ENCODE measurements at regions not wholly inside any gene's neighbourhood (a gene's known extent, or its start where the extent isn't known, plus 50 kb on each side); places are given as distances from the start of the nearest gene placed in this dataset.
"Not testable (repeated sequence)": the region's sequence is repeated elsewhere in the genome, so short reads cannot be mapped to it uniquely, and the experiment has no call there.

- in situ Hi-C loops (cut with HindIII; ENCODE audit: low sequenced_read_pairs), result no loop called here
Observed at GRCh38 chr15:57873564-57874209, 167.2 kb downstream of the POLR2M start.

- in situ Hi-C loops (cut with HindIII; ENCODE audit: low sequenced_read_pairs), result no loop called here
Observed at GRCh38 chr15:57875347-57875746, 168.8 kb downstream of the POLR2M start.

GRCh38 chr15:57878573-57878972 is 172.1 kb downstream of the POLR2M start:
- in situ Hi-C loops (cut with HindIII; ENCODE audit: low sequenced_read_pairs), result no loop called here

GRCh38 chr15:57881361-57881760 is 174.8 kb downstream of the POLR2M start:
- in situ Hi-C loops (cut with HindIII; ENCODE audit: low sequenced_read_pairs), result no loop called here

- in situ Hi-C loops (cut with HindIII; ENCODE audit: low sequenced_read_pairs), result no loop called here
Observed at GRCh38 chr15:57881972-57882371, 175.5 kb downstream of the POLR2M start.

DNA sequence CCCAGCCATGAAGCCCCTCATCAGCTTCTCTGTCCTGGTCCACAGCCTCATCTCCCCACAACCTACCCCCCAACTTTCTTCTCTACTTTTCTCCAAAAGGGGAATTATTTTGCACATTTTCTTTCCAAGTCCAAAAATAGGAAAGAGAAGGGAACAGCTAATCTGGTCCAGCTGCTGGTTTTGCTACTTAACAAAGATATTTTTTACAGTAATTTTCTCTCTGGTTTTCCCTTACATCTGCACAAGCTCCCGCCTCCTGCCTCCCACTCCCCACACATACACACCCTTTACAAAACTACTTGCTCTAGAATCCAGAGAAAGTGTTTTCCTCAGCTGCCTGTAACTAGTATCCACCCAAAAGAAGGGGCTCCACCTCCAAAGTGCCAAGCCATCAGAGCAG is 177.2 kb downstream of the POLR2M start:
- in situ Hi-C loops (cut with HindIII; ENCODE audit: low sequenced_read_pairs), result no loop called here

DNA sequence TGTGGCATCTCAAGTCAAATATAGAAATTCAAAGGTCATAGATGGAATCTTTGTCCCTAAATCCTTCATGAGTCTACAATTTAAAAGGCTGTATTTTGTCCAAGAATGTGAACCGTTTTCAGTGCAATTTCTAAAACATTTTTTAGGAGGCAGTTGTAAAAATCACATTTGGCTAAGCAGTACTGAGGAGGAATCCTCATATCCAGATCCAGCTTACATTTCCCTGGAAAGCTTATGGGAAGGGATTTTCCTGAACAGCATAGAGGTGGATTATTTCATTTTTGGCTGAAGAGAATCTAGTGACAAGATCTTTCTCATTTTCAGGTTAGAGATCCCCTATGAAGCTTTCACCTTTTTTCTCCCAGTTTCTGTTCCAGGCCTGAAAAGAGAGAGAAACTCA is 178.4 kb downstream of the POLR2M start:
- in situ Hi-C loops (cut with HindIII; ENCODE audit: low sequenced_read_pairs), result no loop called here

DNA sequence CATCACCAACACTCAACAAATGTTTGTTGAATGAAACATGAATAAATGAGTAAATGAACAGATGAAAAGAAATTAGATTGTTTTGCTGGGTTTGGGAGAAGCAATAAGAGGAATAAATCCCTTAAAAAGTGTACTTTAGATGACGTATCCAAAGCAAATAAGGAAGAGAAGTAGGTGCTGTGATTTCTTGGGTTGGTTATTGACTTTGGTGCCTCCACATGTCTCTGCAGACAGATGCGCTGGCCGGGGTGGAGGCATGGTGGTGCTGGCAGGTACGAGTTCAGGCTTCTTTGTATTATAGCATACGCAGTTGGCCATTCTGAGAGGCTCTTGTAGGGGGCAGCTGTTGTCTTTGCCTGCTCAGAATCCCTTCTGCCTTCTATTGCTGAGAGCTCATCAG is 178.9 kb downstream of the POLR2M start:
- in situ Hi-C loops (cut with HindIII; ENCODE audit: low sequenced_read_pairs), result no loop called here

GRCh38 chr15:57887825-57888224 is 177.7 kb downstream of the ALDH1A2 start:
- in situ Hi-C loops (cut with HindIII; ENCODE audit: low sequenced_read_pairs), result no loop called here

- in situ Hi-C loops (cut with HindIII; ENCODE audit: low sequenced_read_pairs), result no loop called here
Observed at GRCh38 chr15:57890351-57890750, 175.2 kb downstream of the ALDH1A2 start.

DNA sequence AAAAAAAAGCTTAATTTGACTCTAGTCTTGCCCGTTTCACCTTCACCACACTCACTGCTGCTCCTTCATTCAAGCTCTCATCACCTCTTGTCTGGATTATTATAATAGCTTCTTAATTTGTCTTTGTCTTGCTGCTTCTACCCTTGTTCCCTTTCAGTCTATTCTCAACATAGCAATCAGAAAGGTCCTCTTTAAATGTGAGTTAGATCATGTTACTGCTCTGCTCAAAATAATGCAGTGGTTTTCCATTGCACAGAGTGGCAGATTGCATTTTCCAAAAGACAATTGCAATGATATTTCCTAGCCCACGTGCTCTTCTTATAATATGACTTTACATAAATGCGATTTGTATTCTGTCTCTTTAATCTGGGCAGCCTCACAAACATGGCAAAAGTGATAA is 174.6 kb downstream of the ALDH1A2 start:
- in situ Hi-C loops (cut with HindIII; ENCODE audit: low sequenced_read_pairs), result no loop called here

DNA sequence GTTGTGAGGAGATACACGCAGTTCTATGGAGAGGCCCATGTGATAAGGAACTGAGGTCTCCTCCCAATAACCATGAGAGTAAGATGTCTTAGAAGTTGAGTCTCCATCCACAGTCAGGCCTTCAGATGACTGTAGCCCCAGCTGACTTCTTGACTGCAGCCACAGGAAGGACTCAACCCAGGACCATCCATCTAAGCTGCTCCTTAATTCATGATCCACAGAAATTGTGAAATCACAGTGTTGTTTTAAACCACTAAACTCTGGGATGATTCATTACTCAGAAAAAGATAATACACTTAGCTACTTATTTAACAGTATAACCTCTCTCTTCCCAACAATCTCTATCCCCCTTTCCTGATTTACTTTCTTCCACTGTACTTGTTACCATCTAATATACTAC is 173.3 kb downstream of the ALDH1A2 start:
- in situ Hi-C loops (cut with HindIII; ENCODE audit: low sequenced_read_pairs), result no loop called here

- in situ Hi-C loops (cut with HindIII; ENCODE audit: low sequenced_read_pairs), result no loop called here
Observed at GRCh38 chr15:57893040-57893439, 172.5 kb downstream of the ALDH1A2 start.

- in situ Hi-C loops (cut with HindIII; ENCODE audit: low sequenced_read_pairs), result no loop called here
Observed at GRCh38 chr15:57895291-57895690, 170.2 kb downstream of the ALDH1A2 start.

GRCh38 chr15:57896114-57896513 is 169.4 kb downstream of the ALDH1A2 start:
- in situ Hi-C loops (cut with HindIII; ENCODE audit: low sequenced_read_pairs), result no loop called here

DNA sequence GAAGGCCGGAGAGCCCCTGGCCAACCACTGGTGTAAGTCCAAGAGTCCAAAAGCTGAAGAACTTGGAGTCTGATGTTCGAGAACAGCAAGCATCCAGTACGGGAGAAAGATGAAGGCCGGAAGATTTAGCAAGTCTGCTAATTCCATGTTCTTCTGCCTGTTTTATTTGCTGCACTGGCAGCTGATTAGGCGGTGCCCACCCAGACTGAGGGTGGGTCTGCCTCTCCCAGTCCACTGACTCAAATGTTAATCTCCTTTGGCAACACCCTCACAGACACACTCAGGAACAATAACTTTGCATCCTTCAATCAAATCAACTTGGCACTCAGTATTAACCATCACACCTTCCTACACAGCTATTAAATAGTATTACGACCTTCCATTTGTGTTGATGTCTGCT is 168.6 kb downstream of the ALDH1A2 start:
- in situ Hi-C loops (cut with HindIII; ENCODE audit: low sequenced_read_pairs), result not testable (repeated sequence)

- in situ Hi-C loops (cut with HindIII; ENCODE audit: low sequenced_read_pairs), result no loop called here
Observed at GRCh38 chr15:57897870-57898269, 167.6 kb downstream of the ALDH1A2 start.

- in situ Hi-C loops (cut with HindIII; ENCODE audit: low sequenced_read_pairs), result no loop called here
Observed at GRCh38 chr15:57902155-57902554, 163.4 kb downstream of the ALDH1A2 start.
